ENCODE measurements at regions not wholly inside any gene's neighbourhood (a gene's known extent, or its start where the extent isn't known, plus 50 kb on each side); places are given as distances from the start of the nearest gene placed in this dataset.

- Histone ChIP-seq H3K9me3 (no peaks in the 10 kb centered on the region), H3K36me3 (no peaks in the 10 kb centered on the region), H3K4me3 (ENCODE audit: low read depth in 1 of 2, low read length in 1 of 2) (no peak overlapping the region), H3K27me3 (peaks cover 45% of the 10 kb centered on the region), H3K4me1 (ENCODE audit: control insufficient read depth in 1 of 2, insufficient read depth in 1 of 2, low read depth in 1 of 2, low read length in 1 of 2) (no peaks in the 10 kb centered on the region), H3K27ac (no peak overlapping the region)
- TF ChIP-seq, protein P1, sequence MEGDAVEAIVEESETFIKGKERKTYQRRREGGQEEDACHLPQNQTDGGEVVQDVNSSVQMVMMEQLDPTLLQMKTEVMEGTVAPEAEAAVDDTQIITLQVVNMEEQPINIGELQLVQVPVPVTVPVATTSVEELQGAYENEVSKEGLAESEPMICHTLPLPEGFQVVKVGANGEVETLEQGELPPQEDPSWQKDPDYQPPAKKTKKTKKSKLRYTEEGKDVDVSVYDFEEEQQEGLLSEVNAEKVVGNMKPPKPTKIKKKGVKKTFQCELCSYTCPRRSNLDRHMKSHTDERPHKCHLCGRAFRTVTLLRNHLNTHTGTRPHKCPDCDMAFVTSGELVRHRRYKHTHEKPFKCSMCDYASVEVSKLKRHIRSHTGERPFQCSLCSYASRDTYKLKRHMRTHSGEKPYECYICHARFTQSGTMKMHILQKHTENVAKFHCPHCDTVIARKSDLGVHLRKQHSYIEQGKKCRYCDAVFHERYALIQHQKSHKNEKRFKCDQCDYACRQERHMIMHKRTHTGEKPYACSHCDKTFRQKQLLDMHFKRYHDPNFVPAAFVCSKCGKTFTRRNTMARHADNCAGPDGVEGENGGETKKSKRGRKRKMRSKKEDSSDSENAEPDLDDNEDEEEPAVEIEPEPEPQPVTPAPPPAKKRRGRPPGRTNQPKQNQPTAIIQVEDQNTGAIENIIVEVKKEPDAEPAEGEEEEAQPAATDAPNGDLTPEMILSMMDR (IDR thresholded peaks at IDR 0.05): no peak
These were observed 508.9 kb downstream of the CDH26 start for GRCh38 chr20:60467078-60467477.

DNA sequence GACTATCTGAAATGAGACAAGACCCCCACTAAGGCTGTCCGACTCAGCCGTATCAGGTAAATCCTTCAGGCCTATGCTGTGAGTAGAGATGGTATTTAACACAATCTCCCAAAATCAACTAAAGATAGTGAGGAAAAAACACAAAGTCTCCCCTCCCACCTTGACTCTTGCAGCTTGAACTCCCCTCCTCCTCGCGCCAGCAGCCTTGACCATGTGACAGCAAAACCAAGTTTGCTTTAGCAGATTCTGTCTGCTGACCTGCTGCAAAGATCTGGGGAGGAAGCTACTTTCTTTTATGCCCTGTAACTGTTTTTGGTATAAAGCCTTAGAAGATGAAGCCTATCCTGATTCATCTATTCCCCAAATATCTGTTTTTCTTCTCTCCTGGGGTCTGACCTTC, 509.5 kb downstream of the CDH26 start:
- peaks cover 38% of the 10 kb centered on the region for H3K27me3 ChIP-seq
- H3K4me1 ChIP-seq (ENCODE audit: control insufficient read depth in 1 of 2, insufficient read depth in 1 of 2, low read depth in 1 of 2, low read length in 1 of 2): no peaks in the 10 kb centered on the region
- TF ChIP-seq, protein P1 (IDR thresholded peaks at IDR 0.05): no peak
- H3K36me3 ChIP-seq: no peaks in the 10 kb centered on the region
- no peak overlapping the region for H3K4me3 ChIP-seq (ENCODE audit: low read depth in 1 of 2, low read length in 1 of 2)
- H3K27ac ChIP-seq: no peak overlapping the region
- H3K9me3 ChIP-seq: no peaks in the 10 kb centered on the region

GRCh38 chr20:60469829-60470228, 511.6 kb downstream of the CDH26 start:
- Histone ChIP-seq H3K9me3 (no peaks in the 10 kb centered on the region), H3K4me1 (ENCODE audit: control insufficient read depth in 1 of 2, insufficient read depth in 1 of 2, low read depth in 1 of 2, low read length in 1 of 2) (no peaks in the 10 kb centered on the region), H3K27me3 (peaks cover 23% of the 10 kb centered on the region), H3K4me3 (ENCODE audit: low read depth in 1 of 2, low read length in 1 of 2) (no peak overlapping the region), H3K27ac (no peak overlapping the region), H3K36me3 (no peaks in the 10 kb centered on the region)
- TF ChIP-seq, protein P1 (IDR thresholded peaks at IDR 0.05): no peak

DNA sequence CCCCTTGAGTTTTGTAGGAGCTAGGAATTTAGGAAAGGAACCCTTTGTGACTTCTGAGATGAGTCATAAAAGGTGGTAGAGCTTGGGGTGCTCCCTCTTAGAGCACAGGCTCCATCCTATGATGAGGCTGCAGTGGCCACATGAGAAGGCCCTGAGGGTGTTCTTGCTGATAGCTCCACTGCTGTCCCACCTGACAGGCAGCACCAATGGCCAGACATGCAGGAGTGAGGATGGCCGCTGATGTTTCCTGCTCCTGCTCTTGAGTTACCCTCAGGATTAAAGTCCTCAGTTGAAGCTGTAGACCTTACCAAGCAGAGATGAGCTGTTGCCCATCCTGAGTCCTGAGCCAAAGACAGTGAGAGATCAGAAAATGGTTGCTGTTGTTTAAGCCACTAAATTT, 512.1 kb downstream of the CDH26 start:
- TF ChIP-seq, protein P1 (IDR thresholded peaks at IDR 0.05): no peak
- no peaks in the 10 kb centered on the region for H3K4me1 ChIP-seq (ENCODE audit: control insufficient read depth in 1 of 2, insufficient read depth in 1 of 2, low read depth in 1 of 2, low read length in 1 of 2)
- H3K27me3 ChIP-seq: peaks cover 23% of the 10 kb centered on the region
- H3K4me3 ChIP-seq (ENCODE audit: low read depth in 1 of 2, low read length in 1 of 2): no peak overlapping the region
- H3K9me3 ChIP-seq: no peaks in the 10 kb centered on the region
- no peaks in the 10 kb centered on the region for H3K36me3 ChIP-seq
- no peak overlapping the region for H3K27ac ChIP-seq

- Histone ChIP-seq H3K4me3 (ENCODE audit: low read depth in 1 of 2, low read length in 1 of 2) (no peak overlapping the region), H3K36me3 (no peaks in the 10 kb centered on the region), H3K27ac (no peak overlapping the region), H3K4me1 (ENCODE audit: control insufficient read depth in 1 of 2, insufficient read depth in 1 of 2, low read depth in 1 of 2, low read length in 1 of 2) (no peaks in the 10 kb centered on the region), H3K9me3 (no peaks in the 10 kb centered on the region), H3K27me3 (peaks cover 38% of the 10 kb centered on the region)
- TF ChIP-seq, protein P1 (IDR thresholded peaks at IDR 0.05): no peak
These were observed 515.0 kb downstream of the CDH26 start for GRCh38 chr20:60473211-60473610.

- Histone ChIP-seq H3K36me3 (no peaks in the 10 kb centered on the region), H3K27ac (no peak overlapping the region), H3K4me3 (ENCODE audit: low read depth in 1 of 2, low read length in 1 of 2) (no peak overlapping the region), H3K27me3 (peaks cover 51% of the 10 kb centered on the region), H3K9me3 (no peaks in the 10 kb centered on the region), H3K4me1 (ENCODE audit: control insufficient read depth in 1 of 2, insufficient read depth in 1 of 2, low read depth in 1 of 2, low read length in 1 of 2) (no peaks in the 10 kb centered on the region)
- TF ChIP-seq, protein P1 (IDR thresholded peaks at IDR 0.05): no peak
These were observed 516.2 kb downstream of the CDH26 start for GRCh38 chr20:60474385-60474910.
